ENCODE measurements at regions not wholly inside any gene's neighbourhood (a gene's known extent, or its start where the extent isn't known, plus 50 kb on each side); places are given as distances from the start of the nearest gene placed in this dataset.

DNA sequence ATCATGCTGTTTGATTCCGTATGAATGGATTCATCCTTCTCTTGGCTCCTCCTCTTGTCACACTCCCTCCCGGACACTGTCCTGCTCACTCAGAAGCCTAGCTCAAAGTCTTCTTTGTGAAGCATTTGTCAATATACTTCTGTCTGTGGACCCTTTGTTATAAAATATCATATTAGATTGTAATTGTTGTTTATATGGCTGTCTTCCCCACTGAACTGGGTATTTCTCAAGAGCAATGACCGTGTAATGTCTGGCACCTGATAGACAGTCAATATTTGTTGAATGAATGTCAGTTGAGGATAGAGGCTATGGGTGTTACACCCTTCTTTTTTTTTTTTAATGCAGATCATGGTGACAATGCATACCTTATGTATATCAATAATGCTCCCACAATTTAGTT lies 335.3 kb downstream of the SOX4 start (continued):
- TF ChIP-seq HOXA7 (CRISPR knock-in tag; IDR thresholded peaks at IDR 0.05) (no peak), HEYL (CRISPR knock-in tag; IDR thresholded peaks at IDR 0.05) (no peak), MYC (IDR thresholded peaks at IDR 0.05; ENCODE audit: borderline replicate concordance, low read length) (no peak), NPAS2 (CRISPR knock-in tag; IDR thresholded peaks at IDR 0.05; ENCODE audit: borderline replicate concordance) (no peak), CBX2 (IDR thresholded peaks at IDR 0.05; ENCODE audit: borderline replicate concordance, low read depth) (no peak), HDAC2 (IDR thresholded peaks at IDR 0.05) (no peak), PHF8 (IDR thresholded peaks at IDR 0.05; ENCODE audit: borderline replicate concordance, low read depth) (no peak), ESRRA (IDR thresholded peaks at IDR 0.05; ENCODE audit: borderline replicate concordance, low read length) (no peak), ZSCAN20 (CRISPR knock-in tag; IDR thresholded peaks at IDR 0.05) (no peak), RARB (CRISPR knock-in tag; IDR thresholded peaks at IDR 0.05) (no peak), KDM5A (IDR thresholded peaks at IDR 0.05) (no peak), BHLHE40 (IDR thresholded peaks at IDR 0.05; ENCODE audit: low read depth, low read length) (no peak), EP300 (IDR thresholded peaks at IDR 0.05) (peak; percentile 60 to 84; a peak in 4 of 5 replicates), FOSB (CRISPR knock-in tag; IDR thresholded peaks at IDR 0.05) (no peak), POLR2A (IDR thresholded peaks at IDR 0.05; ENCODE audit: low read length) (no peak), JUNB (IDR thresholded peaks at IDR 0.05) (peak; percentile 55)
- TF ChIP-seq, protein P1, sequence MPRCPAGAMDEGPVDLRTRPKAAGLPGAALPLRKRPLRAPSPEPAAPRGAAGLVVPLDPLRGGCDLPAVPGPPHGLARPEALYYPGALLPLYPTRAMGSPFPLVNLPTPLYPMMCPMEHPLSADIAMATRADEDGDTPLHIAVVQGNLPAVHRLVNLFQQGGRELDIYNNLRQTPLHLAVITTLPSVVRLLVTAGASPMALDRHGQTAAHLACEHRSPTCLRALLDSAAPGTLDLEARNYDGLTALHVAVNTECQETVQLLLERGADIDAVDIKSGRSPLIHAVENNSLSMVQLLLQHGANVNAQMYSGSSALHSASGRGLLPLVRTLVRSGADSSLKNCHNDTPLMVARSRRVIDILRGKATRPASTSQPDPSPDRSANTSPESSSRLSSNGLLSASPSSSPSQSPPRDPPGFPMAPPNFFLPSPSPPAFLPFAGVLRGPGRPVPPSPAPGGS (IDR thresholded peaks at IDR 0.05), result 0 out of 3 replicates have a peak, but pooled peaks have one; percentile 44
- TF ChIP-seq, protein P2, sequence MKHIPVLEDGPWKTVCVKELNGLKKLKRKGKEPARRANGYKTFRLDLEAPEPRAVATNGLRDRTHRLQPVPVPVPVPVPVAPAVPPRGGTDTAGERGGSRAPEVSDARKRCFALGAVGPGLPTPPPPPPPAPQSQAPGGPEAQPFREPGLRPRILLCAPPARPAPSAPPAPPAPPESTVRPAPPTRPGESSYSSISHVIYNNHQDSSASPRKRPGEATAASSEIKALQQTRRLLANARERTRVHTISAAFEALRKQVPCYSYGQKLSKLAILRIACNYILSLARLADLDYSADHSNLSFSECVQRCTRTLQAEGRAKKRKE (CRISPR knock-in tag; IDR thresholded peaks at IDR 0.05; ENCODE audit: low read depth), result no peak
- TF ChIP-seq, protein P3, sequence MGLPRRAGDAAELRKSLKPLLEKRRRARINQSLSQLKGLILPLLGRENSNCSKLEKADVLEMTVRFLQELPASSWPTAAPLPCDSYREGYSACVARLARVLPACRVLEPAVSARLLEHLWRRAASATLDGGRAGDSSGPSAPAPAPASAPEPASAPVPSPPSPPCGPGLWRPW (IDR thresholded peaks at IDR 0.05), result no peak
- TF ChIP-seq, protein P4, sequence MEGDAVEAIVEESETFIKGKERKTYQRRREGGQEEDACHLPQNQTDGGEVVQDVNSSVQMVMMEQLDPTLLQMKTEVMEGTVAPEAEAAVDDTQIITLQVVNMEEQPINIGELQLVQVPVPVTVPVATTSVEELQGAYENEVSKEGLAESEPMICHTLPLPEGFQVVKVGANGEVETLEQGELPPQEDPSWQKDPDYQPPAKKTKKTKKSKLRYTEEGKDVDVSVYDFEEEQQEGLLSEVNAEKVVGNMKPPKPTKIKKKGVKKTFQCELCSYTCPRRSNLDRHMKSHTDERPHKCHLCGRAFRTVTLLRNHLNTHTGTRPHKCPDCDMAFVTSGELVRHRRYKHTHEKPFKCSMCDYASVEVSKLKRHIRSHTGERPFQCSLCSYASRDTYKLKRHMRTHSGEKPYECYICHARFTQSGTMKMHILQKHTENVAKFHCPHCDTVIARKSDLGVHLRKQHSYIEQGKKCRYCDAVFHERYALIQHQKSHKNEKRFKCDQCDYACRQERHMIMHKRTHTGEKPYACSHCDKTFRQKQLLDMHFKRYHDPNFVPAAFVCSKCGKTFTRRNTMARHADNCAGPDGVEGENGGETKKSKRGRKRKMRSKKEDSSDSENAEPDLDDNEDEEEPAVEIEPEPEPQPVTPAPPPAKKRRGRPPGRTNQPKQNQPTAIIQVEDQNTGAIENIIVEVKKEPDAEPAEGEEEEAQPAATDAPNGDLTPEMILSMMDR (IDR thresholded peaks at IDR 0.05), result no peak
- TF ChIP-seq, protein P5, sequence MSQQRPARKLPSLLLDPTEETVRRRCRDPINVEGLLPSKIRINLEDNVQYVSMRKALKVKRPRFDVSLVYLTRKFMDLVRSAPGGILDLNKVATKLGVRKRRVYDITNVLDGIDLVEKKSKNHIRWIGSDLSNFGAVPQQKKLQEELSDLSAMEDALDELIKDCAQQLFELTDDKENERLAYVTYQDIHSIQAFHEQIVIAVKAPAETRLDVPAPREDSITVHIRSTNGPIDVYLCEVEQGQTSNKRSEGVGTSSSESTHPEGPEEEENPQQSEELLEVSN (IDR thresholded peaks at IDR 0.05; ENCODE audit: borderline replicate concordance, low read depth), result no peak

DNA sequence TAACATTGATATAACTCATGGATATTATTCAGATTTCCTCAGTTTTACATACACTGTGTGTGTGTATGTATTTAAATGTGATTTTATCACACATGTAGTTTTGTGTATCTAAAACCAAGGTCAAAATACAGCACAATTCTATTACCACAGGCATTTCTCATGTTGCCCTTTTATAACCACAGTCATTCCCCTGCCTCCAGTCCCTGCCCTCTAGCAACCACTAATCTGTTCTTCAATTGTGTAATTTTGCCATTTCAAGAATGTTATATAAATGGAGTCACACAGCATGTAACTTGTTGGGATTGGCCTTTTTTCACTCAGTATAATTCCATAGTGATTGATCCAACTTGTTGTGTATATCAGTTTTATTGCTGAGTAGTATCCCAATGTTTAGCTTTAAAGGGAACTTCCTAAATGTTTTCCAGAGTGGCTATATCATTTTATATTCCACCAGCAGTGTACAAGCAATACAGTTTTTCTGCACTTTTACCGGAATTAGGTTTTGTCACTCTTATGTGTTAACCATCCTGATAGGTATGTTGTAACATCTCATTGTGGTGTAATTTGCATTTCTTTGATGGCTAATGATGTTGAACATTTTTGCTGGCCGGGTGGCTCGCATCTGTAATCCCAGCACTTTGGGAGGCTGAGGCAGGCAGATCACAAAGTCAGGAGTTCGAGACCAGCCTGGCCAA lies 338.2 kb downstream of the SOX4 start:
- H3K4me3 ChIP-seq, result no peak overlapping the region
- H3K27ac ChIP-seq, result no peak overlapping the region
- ChIA-PET POLR2A (no interaction called here), CTCF (no interaction called here)
- DNase-seq (ENCODE audit: low read depth in 1 of 2, low spot score in 1 of 2) (no peak), ATAC-seq (no peak), FAIRE-seq (no peak)
- no peak overlapping the region for H3K4me2 ChIP-seq
- peaks cover 21% of the 10 kb centered on the region; the same call in 2 of the 3 replicates for H3K4me1 ChIP-seq
- no peaks in the 10 kb centered on the region for H3K9me3 ChIP-seq
- WGBS (ENCODE audit: missing lambda C conversion rate), result 99% methylated on average over 4 of the region's 4 CpGs
- TF ChIP-seq RNF2 (IDR thresholded peaks at IDR 0.05; ENCODE audit: borderline replicate concordance, low read depth) (no peak), ZC3H11A (IDR thresholded peaks at IDR 0.05) (no peak), CHD4 (IDR thresholded peaks at IDR 0.05; ENCODE audit: borderline replicate concordance) (no peak), KDM1A (IDR thresholded peaks at IDR 0.05; ENCODE audit: low read depth) (no peak), ZSCAN20 (CRISPR knock-in tag; IDR thresholded peaks at IDR 0.05) (no peak)

Data from A549 (cell line).